NCI-H1417 treated with DMSO at 0.1 percent for 48 hours (cell line): ENCODE measurements at regions not wholly inside any gene's neighbourhood (a gene's known extent, or its start where the extent isn't known, plus 50 kb on each side); places are given as distances from the start of the nearest gene placed in this dataset.
A peak's percentile ranks its signal among the peaks of the same experiment; 100 is the strongest.
"Not testable (repeated sequence)": the region's sequence is repeated elsewhere in the genome, so short reads cannot be mapped to it uniquely, and the experiment has no call there.

Experiments
- DNase-seq: peaks from one replicate; lab custom pipeline; 2025; lab: John Stamatoyannopoulos, UW

- no peak for DNase-seq
Observed at GRCh38 chr16:47905771-47906170, 250.0 kb downstream of the ABCC12 start.

GRCh38 chr16:47904691-47905090, 251.1 kb downstream of the ABCC12 start:
- no peak for DNase-seq

- no peak for DNase-seq
Observed at GRCh38 chr16:47903470-47903869, 252.3 kb downstream of the ABCC12 start.

GRCh38 chr16:47897105-47897504, 258.7 kb downstream of the ABCC12 start:
- not testable (repeated sequence) for DNase-seq

GRCh38 chr16:47895146-47895545, 260.6 kb downstream of the ABCC12 start:
- no peak for DNase-seq

GRCh38 chr16:47892999-47893398, 262.8 kb downstream of the ABCC12 start:
- no peak for DNase-seq

GRCh38 chr16:47888734-47889133, 267.1 kb downstream of the ABCC12 start:
- DNase-seq = no peak

- no peak for DNase-seq
Observed at GRCh38 chr16:47888142-47888541, 267.7 kb downstream of the ABCC12 start.

GRCh38 chr16:47887496-47887895, 268.3 kb downstream of the ABCC12 start:
- no peak for DNase-seq

GRCh38 chr16:47886631-47887415, 269.0 kb downstream of the ABCC12 start:
- DNase-seq = peak; percentile 15

GRCh38 chr16:47886139-47886538, 269.7 kb downstream of the ABCC12 start:
- no peak for DNase-seq

GRCh38 chr16:47885489-47885888, 270.3 kb downstream of the ABCC12 start:
- no peak for DNase-seq

GRCh38 chr16:47884116-47884725, 271.6 kb downstream of the ABCC12 start:
- no peak for DNase-seq

- no peak for DNase-seq
Observed at GRCh38 chr16:47881574-47881973, 274.2 kb downstream of the ABCC12 start.

- DNase-seq = no peak
Observed at GRCh38 chr16:47880653-47881052, 275.1 kb downstream of the ABCC12 start.

- DNase-seq = no peak
Observed at GRCh38 chr16:47877166-47877565, 278.6 kb downstream of the ABCC12 start.

GRCh38 chr16:47876511-47876910, 279.3 kb downstream of the ABCC12 start:
- no peak for DNase-seq

GRCh38 chr16:47873434-47873833, 282.4 kb downstream of the ABCC12 start:
- no peak for DNase-seq

- no peak for DNase-seq
Observed at GRCh38 chr16:47872225-47872624, 283.6 kb downstream of the ABCC12 start.

- DNase-seq = no peak
Observed at GRCh38 chr16:47866423-47866822, 289.4 kb downstream of the ABCC12 start.

GRCh38 chr16:47865337-47865855, 290.4 kb downstream of the ABCC12 start:
- no peak for DNase-seq

GRCh38 chr16:47864262-47864661, 291.5 kb downstream of the ABCC12 start:
- DNase-seq = not testable (repeated sequence)

GRCh38 chr16:47861999-47862398, 293.8 kb downstream of the ABCC12 start:
- DNase-seq = no peak
